Thyroid gland (tissue), 4 donors: ENCODE measurements at regions not wholly inside any gene's neighbourhood (a gene's known extent, or its start where the extent isn't known, plus 50 kb on each side); places are given as distances from the start of the nearest gene placed in this dataset.

ENCODE experiments used
- DNase-seq, 2 donors: peaks; one replicate each; pipeline ENCODE4 v3.0.0-alpha.2; 2019
- H3K27ac ChIP-seq, 3 donors: fragments of 200-600 bp; sonication (generic); 1 replicate in 2 of 3; 2 replicates in 1 of 3; pipeline ENCODE4 v1.5.1; 2016 to 2019; ENCODE audit warnings: mild to moderate bottlenecking in 1 of 3, moderate library complexity in 1 of 3
- H3K27me3 ChIP-seq: fragments of 200-600 bp; sonication (generic); one replicate; pipeline ENCODE4 v1.5.1; 2019
- H3K36me3 ChIP-seq, 2 donors: fragments of 200-600 bp; sonication (generic); one replicate each; pipeline ENCODE4 v1.5.1; 2016 to 2019
- H3K4me1 ChIP-seq, 2 donors: fragments of 200-600 bp; sonication (generic); one replicate each; pipeline ENCODE4 v1.5.1; 2017 to 2019
- H3K4me3 ChIP-seq, 3 donors: fragments of 200-600 bp; sonication (generic); replicated peaks in 1 of 3; 1 replicate in 2 of 3; 2 replicates in 1 of 3; pipeline ENCODE4 v1.5.1; 2016; ENCODE audit warnings: mild to moderate bottlenecking in 1 of 3
- H3K9me3 ChIP-seq: fragments of 200-600 bp; sonication (generic); one replicate; pipeline ENCODE4 v1.5.1; 2017
- POLR2A ChIP-seq, 2 donors: fragments of 450-650 bp; IDR thresholded peaks; one replicate each; pipeline ENCODE4 v1.6.1; 2017; ENCODE audit warnings: antibody characterized with exemption in 2 of 2, mild to moderate bottlenecking in 2 of 2, moderate library complexity in 1 of 2
- WGBS, 2 donors: methylation state at CpG; one replicate each; pipeline ENCODE4 v1.1.5; 2017; 5-methylcytosine and 5-hydroxymethylcytosine counted together
- intact Hi-C: fragments of 100-400 bp; cut with DNase I; formaldehyde crosslinking; loops from one replicate; pipeline ENCODE4 v1.15.1; 2023
- TF ChIP-seq, protein P1 (sequence below), 6 experiments: fragments of 200-600 bp in 3 of 6; fragments of 450-650 bp in 3 of 6; sonication (generic) in 3 of 6; IDR thresholded peaks; one replicate each; pipeline ENCODE4 v1.5.1; 2016 to 2019; ENCODE audit warnings: antibody characterized with exemption in 6 of 6, mild to moderate bottlenecking in 2 of 6, inconsistent platforms in 1 of 6, moderate library complexity in 1 of 6

DNA sequence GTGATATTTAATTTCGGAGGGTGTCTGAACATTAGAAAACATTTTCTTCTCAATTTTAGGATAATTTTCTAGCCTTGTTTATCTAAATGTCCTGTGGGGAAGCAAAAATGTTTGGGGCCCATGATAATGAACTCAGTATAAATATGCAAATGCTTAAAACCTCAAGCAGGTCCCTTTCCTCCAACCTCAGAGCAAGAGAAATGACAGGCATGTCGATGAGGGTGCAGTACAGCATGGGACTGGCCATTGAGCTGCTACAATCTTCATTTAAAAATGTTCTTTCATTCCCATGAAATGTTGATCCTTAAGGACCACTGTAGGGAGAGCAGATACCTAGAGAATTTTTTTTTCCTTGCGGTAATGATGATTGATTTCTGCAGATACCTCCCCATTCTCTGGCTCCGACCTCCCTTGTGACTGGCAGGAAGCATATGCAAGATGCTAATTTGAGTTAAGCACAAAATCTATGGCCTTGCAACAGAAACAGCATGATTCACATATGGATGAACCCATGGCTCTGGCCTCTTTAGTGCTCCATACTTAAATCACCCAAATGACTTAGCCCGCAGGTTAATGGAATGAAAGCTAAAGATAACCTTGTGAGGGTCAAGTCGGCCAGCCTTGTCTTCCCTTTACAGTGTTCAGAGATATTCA is 243.3 kb downstream of the SOX4 start:
- no peaks in the 10 kb centered on the region for H3K36me3 ChIP-seq
- intact Hi-C loops: no loop called here
- no peaks in the 10 kb centered on the region for H3K4me1 ChIP-seq
- TF ChIP-seq, protein P1, sequence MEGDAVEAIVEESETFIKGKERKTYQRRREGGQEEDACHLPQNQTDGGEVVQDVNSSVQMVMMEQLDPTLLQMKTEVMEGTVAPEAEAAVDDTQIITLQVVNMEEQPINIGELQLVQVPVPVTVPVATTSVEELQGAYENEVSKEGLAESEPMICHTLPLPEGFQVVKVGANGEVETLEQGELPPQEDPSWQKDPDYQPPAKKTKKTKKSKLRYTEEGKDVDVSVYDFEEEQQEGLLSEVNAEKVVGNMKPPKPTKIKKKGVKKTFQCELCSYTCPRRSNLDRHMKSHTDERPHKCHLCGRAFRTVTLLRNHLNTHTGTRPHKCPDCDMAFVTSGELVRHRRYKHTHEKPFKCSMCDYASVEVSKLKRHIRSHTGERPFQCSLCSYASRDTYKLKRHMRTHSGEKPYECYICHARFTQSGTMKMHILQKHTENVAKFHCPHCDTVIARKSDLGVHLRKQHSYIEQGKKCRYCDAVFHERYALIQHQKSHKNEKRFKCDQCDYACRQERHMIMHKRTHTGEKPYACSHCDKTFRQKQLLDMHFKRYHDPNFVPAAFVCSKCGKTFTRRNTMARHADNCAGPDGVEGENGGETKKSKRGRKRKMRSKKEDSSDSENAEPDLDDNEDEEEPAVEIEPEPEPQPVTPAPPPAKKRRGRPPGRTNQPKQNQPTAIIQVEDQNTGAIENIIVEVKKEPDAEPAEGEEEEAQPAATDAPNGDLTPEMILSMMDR (IDR thresholded peaks at IDR 0.05): no peak
- no peak for TF ChIP-seq POLR2A (IDR thresholded peaks at IDR 0.05)
- no peak overlapping the region for H3K4me3 ChIP-seq
- no peaks in the 10 kb centered on the region for H3K9me3 ChIP-seq
- no peak overlapping the region for H3K27ac ChIP-seq
- DNase-seq: no peak
- H3K27me3 ChIP-seq: no peaks in the 10 kb centered on the region
- 80 to 84% methylated on average over 6 of the region's 6 CpGs for WGBS, 2 donors

DNA sequence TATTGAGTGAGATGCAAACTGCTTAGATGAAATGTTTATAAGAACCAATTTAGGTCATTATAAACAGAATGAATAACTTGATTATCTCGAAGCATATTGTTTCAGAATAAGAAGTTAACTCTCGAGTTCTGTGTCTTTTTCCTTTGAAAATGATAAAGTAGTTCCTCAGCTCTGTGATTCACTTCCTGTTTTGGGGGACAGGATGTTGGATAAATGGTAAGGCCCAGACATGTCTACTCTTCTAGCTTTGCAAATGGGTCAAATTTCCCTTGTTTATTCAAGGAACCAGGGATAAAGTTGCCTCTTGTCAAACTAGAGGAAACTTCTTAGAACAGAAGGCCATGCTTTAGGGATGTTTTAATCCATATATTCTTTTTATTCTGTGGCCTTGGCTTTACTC is 246.9 kb downstream of the SOX4 start:
- no peaks in the 10 kb centered on the region for H3K27me3 ChIP-seq
- TF ChIP-seq, protein P1 (IDR thresholded peaks at IDR 0.05): no peak
- TF ChIP-seq POLR2A (IDR thresholded peaks at IDR 0.05): no peak
- no peak overlapping the region for H3K27ac ChIP-seq
- H3K4me3 ChIP-seq: no peak overlapping the region
- intact Hi-C loops: no loop called here
- no peaks in the 10 kb centered on the region for H3K9me3 ChIP-seq
- no peaks in the 10 kb centered on the region for H3K4me1 ChIP-seq
- 77 to 81% methylated on average over 2 of the region's 2 CpGs for WGBS, 2 donors
- no peaks in the 10 kb centered on the region for H3K36me3 ChIP-seq
- no peak for DNase-seq

DNA sequence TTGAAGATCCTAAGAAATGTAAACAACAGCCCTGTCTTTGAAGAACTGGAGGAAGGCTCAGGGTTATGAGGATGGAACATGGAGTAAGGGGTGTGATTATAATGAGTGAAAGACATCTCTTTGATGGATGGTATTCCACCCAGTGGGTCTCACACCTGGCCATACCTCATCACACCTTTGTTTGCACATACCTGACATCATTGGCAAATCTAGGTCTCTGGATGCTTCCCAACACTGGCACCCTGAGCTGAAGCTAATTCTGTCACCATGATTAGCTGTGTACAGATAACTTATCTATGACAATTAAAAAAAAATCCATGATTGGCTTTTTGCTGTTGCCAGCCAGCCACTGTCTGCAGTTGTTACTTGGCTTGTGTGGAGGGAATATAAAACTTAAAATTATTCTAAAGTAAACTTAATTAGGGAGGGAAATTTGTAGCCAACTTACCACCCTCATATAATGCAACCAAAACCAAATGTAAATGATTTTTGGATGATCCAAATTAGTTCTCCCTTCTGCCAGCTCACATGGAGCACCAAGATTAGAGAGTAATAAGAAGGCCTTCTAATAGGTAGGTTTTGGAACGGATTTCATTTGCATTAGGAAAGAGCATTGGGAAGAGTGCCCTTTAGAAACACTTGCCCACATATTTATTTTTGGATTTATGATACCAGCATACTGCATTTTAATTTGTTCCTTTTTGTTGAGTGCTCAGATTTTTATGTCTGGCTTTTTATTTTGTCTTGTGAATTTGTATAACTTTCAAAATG is 249.5 kb downstream of the SOX4 start:
- no peaks in the 10 kb centered on the region for H3K9me3 ChIP-seq
- DNase-seq: no peak
- no peak overlapping the region for H3K4me3 ChIP-seq
- intact Hi-C loops: no loop called here
- H3K36me3 ChIP-seq: no peaks in the 10 kb centered on the region
- no peak overlapping the region for H3K27ac ChIP-seq
- peaks cover 0 to 12% of the 10 kb centered on the region in 2 donors for H3K4me1 ChIP-seq
- 91 to 93% methylated on average over 1 of the region's 1 CpG for WGBS, 2 donors
- H3K27me3 ChIP-seq: no peaks in the 10 kb centered on the region
- TF ChIP-seq, protein P1 (IDR thresholded peaks at IDR 0.05): no peak
- no peak for TF ChIP-seq POLR2A (IDR thresholded peaks at IDR 0.05)

DNA sequence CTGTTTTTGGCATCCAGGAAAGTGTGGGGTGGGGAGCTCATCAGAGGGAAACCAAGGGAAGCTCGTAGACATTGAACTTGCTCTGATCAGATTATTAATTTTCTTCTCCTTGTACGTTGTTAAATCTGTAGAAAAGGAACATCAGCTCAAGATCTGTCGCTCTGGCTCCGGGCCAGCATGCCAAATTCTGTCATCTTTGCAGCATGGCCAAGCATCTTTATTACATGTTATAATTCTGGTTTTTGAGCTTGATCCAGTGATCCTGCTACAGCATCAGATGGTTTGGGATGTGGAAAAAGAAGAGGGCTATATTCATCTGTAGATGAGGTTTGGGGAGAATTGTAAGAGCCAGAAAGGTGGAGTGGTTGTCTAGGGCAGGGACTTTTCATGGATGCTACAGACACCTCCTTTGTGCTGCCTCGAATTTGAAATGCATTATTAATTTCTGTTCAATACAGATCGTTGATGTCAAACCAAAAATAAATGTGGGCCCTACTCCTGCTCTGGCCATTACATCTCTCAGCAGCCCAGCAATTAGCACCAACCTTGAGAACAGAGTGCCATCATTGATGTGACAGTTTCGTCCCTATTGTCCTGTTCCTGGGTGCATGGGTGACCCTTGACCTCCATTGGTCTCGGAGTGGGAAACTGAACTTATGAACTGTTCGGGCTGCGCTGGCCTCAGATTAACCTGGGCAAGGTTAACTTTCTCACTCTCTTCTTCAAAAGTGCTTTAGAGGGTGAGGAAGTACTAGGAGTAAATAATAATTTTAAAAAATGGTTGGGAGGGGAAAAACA is 250.8 kb downstream of the SOX4 start:
- no peak for DNase-seq
- Histone ChIP-seq H3K27me3 (no peaks in the 10 kb centered on the region), H3K27ac (no peak overlapping the region), H3K4me1 (peaks cover 0 to 12% of the 10 kb centered on the region in 2 donors), H3K4me3 (no peak overlapping the region), H3K9me3 (no peaks in the 10 kb centered on the region), H3K36me3 (no peaks in the 10 kb centered on the region)
- TF ChIP-seq, protein P1 (IDR thresholded peaks at IDR 0.05): no peak
- TF ChIP-seq POLR2A (IDR thresholded peaks at IDR 0.05): no peak
- intact Hi-C loops: no loop called here
- 86 to 90% methylated on average over 10 of the region's 10 CpGs for WGBS, 2 donors
